ENCODE measurements at regions not wholly inside any gene's neighbourhood (a gene's known extent, or its start where the extent isn't known, plus 50 kb on each side); places are given as distances from the start of the nearest gene placed in this dataset.
"Not testable (repeated sequence)": the region's sequence is repeated elsewhere in the genome, so short reads cannot be mapped to it uniquely, and the experiment has no call there.

GRCh38 chr7:49088017-49088416 lies 163.7 kb downstream of the CDC14C start:
- TF ChIP-seq, protein P1, sequence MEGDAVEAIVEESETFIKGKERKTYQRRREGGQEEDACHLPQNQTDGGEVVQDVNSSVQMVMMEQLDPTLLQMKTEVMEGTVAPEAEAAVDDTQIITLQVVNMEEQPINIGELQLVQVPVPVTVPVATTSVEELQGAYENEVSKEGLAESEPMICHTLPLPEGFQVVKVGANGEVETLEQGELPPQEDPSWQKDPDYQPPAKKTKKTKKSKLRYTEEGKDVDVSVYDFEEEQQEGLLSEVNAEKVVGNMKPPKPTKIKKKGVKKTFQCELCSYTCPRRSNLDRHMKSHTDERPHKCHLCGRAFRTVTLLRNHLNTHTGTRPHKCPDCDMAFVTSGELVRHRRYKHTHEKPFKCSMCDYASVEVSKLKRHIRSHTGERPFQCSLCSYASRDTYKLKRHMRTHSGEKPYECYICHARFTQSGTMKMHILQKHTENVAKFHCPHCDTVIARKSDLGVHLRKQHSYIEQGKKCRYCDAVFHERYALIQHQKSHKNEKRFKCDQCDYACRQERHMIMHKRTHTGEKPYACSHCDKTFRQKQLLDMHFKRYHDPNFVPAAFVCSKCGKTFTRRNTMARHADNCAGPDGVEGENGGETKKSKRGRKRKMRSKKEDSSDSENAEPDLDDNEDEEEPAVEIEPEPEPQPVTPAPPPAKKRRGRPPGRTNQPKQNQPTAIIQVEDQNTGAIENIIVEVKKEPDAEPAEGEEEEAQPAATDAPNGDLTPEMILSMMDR (IDR thresholded peaks at IDR 0.05; ENCODE audit: low read depth, low read length) = no peak
- no peak for DNase-seq (ENCODE audit: extremely low read depth, low read depth)

DNA sequence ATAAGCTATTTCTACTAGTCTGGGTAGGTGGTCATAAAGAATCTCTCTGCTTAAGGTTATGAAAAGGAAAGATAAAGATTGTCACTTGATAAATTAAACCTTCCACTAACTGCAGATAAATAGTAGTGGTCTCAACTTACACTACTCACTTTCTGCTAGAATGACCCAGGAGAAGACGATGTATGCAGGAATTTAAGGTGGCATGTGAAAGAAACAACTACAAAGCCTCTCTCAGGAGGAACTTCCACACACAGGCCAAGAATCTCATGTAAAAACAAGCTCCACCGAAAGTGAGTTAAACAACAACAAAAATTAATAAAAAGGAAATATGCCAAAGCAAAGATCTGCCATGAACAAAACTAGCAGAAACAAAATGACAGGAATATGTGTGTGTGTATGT lies 165.4 kb downstream of the CDC14C start:
- TF ChIP-seq, protein P1 (IDR thresholded peaks at IDR 0.05; ENCODE audit: low read depth, low read length) = no peak
- no peak for DNase-seq (ENCODE audit: extremely low read depth, low read depth)

- TF ChIP-seq, protein P1 (IDR thresholded peaks at IDR 0.05; ENCODE audit: low read depth, low read length) = no peak
- no peak for DNase-seq (ENCODE audit: extremely low read depth, low read depth)
Observed at GRCh38 chr7:49091089-49091488, 166.7 kb downstream of the CDC14C start.

DNA sequence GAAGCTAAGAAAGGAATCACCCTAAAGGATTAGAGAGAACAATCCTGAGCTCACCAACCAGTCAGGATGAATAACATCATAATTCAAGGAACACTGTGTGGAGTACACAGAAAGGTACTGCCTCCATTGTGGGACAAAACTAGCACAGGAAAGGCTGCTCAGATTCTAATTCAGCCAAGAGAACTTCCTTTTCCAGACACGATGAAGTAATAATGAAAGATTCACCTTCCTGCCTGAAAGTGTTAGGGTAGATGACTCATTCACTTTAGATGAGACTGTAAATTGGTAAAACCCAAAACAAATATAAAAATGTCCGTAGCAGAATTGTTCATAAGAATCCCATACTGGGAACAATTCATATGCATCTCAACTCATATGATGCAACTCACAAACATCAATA lies 167.2 kb downstream of the CDC14C start:
- DNase-seq (ENCODE audit: extremely low read depth, low read depth) = no peak
- TF ChIP-seq, protein P1 (IDR thresholded peaks at IDR 0.05; ENCODE audit: low read depth, low read length) = no peak

DNA sequence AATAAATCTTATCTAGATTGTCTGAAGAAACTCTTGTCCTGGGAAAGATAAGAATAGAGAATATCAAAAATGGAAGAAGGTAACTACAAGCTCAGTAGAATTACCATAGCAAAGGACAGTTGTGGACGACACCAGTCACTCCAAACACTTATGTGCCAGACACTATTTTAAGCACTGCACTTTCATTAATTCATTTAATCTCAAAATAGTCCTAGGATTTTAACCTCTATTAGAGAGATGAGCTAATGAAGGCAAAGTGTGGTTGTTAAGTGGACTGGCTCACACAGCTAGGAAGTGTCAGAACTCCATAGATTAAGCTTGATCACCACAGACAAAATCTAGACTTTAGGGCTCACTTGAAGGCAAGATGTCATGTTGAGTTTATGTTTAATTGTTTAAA lies 168.9 kb downstream of the CDC14C start:
- TF ChIP-seq, protein P1 (IDR thresholded peaks at IDR 0.05; ENCODE audit: low read depth, low read length) = no peak
- no peak for DNase-seq (ENCODE audit: extremely low read depth, low read depth)

- TF ChIP-seq, protein P1 (IDR thresholded peaks at IDR 0.05; ENCODE audit: low read depth, low read length) = no peak
- no peak for DNase-seq (ENCODE audit: extremely low read depth, low read depth)
Observed at GRCh38 chr7:49094866-49095265, 170.5 kb downstream of the CDC14C start.

DNA sequence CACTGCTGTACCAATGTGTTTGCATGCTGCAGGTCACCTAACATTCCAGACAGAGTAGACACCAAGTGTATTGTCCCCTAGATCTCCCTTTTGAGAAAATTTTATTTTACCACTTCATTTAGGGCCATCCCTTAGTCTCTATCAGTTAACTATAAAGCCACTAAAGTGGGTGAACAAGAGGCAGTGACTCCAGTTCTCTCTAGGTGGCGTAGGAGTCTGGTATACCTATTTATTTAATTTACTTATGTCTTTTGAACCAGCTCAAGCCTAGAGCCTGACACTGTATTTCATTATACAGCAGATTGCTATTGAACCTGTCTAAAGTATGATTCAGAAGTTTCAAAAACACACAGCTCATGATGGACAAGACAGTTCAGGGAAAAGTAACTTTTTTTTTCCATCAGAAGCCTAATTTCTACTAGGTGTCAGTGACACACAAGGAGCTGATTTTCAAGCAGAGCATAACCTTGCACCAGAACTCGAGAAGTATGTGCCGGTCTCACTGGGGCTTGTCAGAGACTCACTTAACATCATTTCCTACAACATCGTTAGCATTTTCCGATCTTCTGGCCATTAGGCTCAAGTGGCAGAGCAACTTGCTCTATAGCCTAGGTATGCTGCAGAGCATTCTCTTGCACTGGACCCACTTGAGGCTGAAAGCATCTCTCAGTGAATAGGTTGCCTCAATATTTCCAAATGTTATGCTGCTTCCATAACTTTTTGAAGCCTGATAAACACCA lies 175.4 kb downstream of the CDC14C start:
- TF ChIP-seq, protein P1 (IDR thresholded peaks at IDR 0.05; ENCODE audit: low read depth, low read length) = peak; percentile 13
- no peak for DNase-seq (ENCODE audit: extremely low read depth, low read depth)

- not testable (repeated sequence) for DNase-seq (ENCODE audit: extremely low read depth, low read depth)
Observed at GRCh38 chr7:49100908-49101740, 176.8 kb downstream of the CDC14C start.

Data from AG09319 (cell line).